CD1c-positive myeloid dendritic cell (primary cell): ENCODE measurements at regions not wholly inside any gene's neighbourhood (a gene's known extent, or its start where the extent isn't known, plus 50 kb on each side); places are given as distances from the start of the nearest gene placed in this dataset.
"Not testable (repeated sequence)": the region's sequence is repeated elsewhere in the genome, so short reads cannot be mapped to it uniquely, and the experiment has no call there.

Source experiments
- DNase-seq: peaks from one replicate; pipeline ENCODE4 v3.0.0-alpha.2; 2016; ENCODE audit errors: extremely low spot score

DNA sequence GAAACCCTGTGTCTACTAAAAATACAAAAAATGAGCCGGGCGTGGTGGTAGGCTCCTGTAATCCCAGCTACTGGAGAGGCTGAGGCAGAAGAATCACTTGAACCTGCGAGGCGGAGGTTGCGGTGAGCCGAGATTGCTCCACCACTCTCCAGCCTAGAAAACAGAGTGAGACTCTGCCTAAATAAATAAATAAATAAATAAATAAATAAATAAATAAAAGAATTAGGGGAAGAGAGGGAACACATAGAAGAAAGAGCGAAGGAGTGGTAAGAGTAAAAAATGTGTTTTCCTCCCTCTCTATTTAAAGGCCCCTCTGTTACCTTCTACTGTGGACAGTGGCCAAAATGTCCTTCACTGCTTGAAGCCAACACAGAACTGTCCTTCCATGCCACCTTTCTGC lies 103.9 kb upstream of the SOX21 start:
- DNase-seq = no peak

DNA sequence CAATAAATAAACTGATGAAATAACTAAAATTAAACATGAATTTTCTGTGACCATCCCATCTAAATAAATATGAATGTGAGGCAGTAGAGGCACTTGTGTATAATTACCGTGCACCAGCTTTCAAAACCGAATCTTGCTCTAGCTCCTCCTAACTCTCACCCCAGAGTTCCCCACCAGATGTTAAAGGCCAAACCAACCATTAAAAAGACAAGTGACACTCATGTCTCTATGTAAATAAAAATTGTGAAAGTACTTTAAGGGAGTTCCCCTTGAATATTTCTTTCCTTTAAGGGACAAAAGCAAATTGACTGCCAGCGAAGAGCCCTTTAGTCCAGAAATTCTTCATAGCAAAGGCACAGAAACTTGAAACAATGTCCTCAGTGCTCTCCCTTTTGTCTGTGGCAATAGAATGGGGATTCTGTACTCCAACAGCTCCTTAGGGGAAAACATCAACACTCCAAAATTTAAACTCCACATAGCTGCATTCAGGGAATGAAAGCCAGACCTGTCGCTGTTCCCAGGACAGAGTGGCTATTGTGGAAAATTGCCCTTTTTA lies 101.7 kb upstream of the SOX21 start:
- DNase-seq = no peak

DNA sequence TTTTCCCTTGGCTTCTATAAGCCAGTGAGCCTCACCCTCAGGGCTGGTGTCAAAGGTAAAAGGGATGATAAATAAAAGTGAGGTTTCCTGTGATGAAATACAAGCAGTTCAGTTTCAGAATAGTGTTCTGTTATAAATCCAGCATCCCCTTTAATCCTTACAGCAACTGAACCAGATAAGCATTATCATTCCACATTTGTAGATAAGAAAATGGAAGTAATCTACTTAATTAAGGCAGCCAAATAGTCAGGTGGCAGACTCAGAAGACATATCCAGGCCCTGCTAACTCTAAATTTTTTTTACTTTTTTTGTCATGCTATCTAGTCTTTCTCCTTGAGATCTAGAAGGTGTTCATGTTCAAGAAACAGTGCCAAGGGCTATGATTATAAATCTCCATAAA lies 99.4 kb upstream of the SOX21 start:
- DNase-seq = no peak

GRCh38 chr13:94800423-94800822 lies 88.1 kb upstream of the SOX21 start:
- DNase-seq = no peak

- DNase-seq = no peak
Measured at GRCh38 chr13:94799299-94799698, 87.0 kb upstream of the SOX21 start.

GRCh38 chr13:94798738-94799137 lies 86.4 kb upstream of the SOX21 start:
- no peak for DNase-seq

- no peak for DNase-seq
Measured at GRCh38 chr13:94795292-94795691, 82.9 kb upstream of the SOX21 start.

- DNase-seq = not testable (repeated sequence)
Measured at GRCh38 chr13:94786246-94786645, 73.9 kb upstream of the SOX21 start.

DNA sequence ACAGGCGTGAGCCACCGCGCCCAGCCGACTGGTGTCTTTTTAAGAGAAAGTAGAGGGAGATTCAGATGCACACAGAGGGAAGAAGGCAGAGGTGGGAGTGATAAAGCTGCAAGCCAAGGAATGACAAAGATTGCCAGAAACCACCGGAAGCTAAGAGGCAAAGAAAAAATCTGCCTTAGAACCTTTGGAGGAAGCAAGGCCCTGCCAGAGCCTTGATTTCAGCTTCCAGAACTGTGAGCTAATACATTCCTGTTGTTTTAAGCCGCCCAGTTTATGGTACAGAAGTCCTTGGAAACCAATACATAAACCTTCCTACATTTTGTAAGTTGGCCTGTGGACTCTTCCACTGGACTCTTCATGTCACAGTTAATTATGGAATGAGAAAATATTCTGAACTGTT lies 71.7 kb upstream of the SOX21 start:
- no peak for DNase-seq

DNA sequence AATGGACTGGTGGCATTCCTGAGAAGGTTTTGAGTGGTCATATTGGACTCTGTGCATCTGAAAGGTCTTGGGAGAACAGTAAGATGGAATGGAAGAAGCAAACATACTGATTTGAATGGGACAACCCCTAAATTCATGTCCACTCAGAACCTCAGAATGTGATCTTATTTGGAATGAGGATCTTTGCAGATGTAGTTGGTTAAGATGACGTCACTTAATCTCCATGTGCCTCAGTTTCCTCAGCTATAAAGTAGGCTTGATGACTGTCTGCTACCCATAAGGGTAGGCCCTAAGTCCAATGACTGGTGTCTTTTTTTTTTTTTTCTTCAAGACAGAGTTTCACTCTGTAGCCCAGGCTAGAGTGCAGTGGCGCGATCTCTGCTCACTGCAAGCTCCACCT lies 71.1 kb upstream of the SOX21 start:
- DNase-seq = no peak

- no peak for DNase-seq
Measured at GRCh38 chr13:94780421-94780820, 68.1 kb upstream of the SOX21 start.

- no peak for DNase-seq
Measured at GRCh38 chr13:94778986-94779385, 66.6 kb upstream of the SOX21 start.

DNA sequence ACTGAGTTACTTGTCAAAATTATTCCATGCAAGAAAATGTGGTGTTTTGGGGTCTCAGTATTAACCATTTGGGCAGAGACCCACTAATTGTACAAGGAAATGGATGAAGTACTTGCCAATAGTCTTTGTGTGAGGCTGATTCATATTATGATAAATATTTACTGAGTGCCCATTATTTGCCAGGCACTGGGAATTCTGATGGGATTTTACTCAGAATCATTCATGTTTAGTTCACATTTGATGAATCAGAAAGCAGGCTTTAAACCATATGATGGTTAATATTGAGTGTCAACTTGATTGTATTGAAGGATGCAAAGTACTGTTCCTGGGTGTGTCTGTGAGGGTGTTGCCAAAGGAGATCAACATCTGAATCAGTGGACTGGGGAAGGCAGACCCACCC lies 66.2 kb upstream of the SOX21 start:
- no peak for DNase-seq

DNA sequence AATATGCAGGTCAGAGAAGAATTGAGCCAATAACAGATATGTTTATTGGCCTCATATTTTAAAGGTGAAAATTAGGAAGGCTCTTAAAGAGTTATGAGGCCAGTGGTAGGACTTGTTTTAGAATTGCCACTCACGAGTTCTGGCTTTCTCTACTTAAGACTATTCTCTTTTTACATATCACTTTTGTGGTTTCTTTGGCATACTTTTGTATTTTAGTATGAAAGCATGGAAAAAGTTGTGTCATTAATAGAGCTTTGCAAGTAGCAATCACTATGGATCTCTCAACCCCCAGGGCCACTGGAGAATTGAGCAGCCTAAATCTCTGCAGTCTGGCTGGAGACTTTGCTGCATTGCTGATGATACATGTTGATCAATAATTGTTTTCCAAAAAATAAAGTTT lies 64.6 kb upstream of the SOX21 start:
- DNase-seq = no peak

DNA sequence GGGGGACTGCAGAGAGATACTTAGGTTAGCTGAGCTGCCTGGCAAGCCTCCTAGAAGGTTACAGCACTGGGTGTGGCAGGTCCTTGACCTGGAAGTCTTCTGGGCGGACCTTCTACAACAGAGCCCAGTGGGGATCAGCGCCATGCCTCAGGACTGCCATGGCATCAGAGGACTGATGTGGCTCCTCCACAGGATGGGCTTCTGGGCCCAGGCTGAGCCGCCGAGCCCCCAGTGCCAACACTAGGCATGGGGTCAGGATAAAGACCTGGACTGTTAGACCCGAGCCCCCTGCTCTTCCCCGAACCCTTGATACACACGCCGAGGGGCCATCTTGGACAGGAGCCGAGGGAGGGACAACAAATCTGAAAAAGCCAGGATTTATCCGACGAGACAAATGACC lies 64.0 kb upstream of the SOX21 start:
- DNase-seq = no peak

DNA sequence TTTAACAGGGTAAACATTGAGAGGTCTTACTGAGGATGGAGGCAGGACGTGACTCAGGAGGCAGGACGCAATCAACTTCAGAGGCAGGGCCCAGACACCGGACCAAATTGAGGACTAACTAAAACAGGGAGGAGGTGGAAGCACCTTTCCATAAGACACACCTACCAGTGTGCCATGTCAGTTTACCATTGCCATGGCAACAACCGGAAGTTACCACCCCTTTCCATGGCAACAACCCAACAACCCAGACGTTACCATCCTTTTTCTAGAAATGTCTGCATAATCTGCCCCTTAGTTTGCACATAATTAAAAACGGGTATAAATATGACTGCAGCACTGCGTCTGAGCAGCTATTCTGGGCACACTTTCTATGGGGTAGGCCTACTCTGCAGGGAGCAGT lies 53.5 kb upstream of the SOX21 start:
- no peak for DNase-seq

- no peak for DNase-seq
Measured at GRCh38 chr13:94764576-94765321, 52.4 kb upstream of the SOX21 start.
